GM12878 (cell line): ENCODE measurements at regions not wholly inside any gene's neighbourhood (a gene's known extent, or its start where the extent isn't known, plus 50 kb on each side); places are given as distances from the start of the nearest gene placed in this dataset.

ENCODE experiments used
- ATAC-seq: fragments of 200-7000 bp; cut with Tn5 transposase; 3 replicates; pipeline ENCODE4 v1.9.1; 2020; ENCODE audit warnings: mild to moderate bottlenecking, moderate library complexity
- BruUV-seq: library from RNA; stranded (reverse); fragments of 400-500 nt; replicated peaks from 2 replicates; lab custom pipeline; 2021; lab: Mats Ljungman, UMichigan
- CTCF ChIA-PET: fragments of 300-600 bp; sonication (Branson Sonifier 250); formaldehyde crosslinking; extraction: SDS; loops from one replicate; lab custom pipeline; 2021; ENCODE audit warnings: inconsistent platforms; lab: Yijun Ruan, JAX
- POLR2A ChIA-PET: fragments of 350-600 bp; formaldehyde crosslinking; extraction: SDS; loops from one replicate; lab custom pipeline; 2021; ENCODE audit warnings: inconsistent platforms; lab: Charles Lee
- RAD21 ChIA-PET: fragments of 300-600 bp; sonication (Branson Sonifier 250); formaldehyde crosslinking; loops from one replicate; lab custom pipeline; 2023; ENCODE audit warnings: antibody characterized with exemption; ENCODE audit not compliant: unreplicated experiment; lab: Charles Lee
- SMC1A ChIA-PET: fragments of 300-600 bp; sonication (Branson Sonifier 250); formaldehyde crosslinking; loops from one replicate; lab custom pipeline; 2023; ENCODE audit not compliant: unreplicated experiment, uncharacterized antibody; lab: Charles Lee
- DNase-seq: peaks from one replicate; pipeline ENCODE4 v3.0.0-alpha.2; 2011; ENCODE audit warnings: low read depth, low spot score
- FAIRE-seq: peaks from 3 replicates; lab custom pipeline; 2011; peaks lifted over from hg19 to GRCh38; lab: Jason Lieb, UNC
- H2AFZ ChIP-seq: 2 replicates; pipeline ENCODE4 v1.6.0; 2011; ENCODE audit warnings: low read depth, low read length, control low read depth; ENCODE audit not compliant: control insufficient read depth
- H3K27ac ChIP-seq: 2 replicates; pipeline ENCODE4 v1.5.1; 2011; ENCODE audit warnings: control low read depth; ENCODE audit not compliant: control insufficient read depth, insufficient read depth
- H3K27me3 ChIP-seq, 2 experiments: replicated peaks in 1 of 2; 2 replicates each; pipeline versions ENCODE4 v1.6.0 to v1.6.1; 2011; ENCODE audit warnings: low read length in 1 of 2; ENCODE audit not compliant: control insufficient read depth in 2 of 2, insufficient read depth in 2 of 2
- H3K36me3 ChIP-seq, 2 experiments: 2 replicates each; pipeline ENCODE4 v1.5.1; 2011; ENCODE audit warnings: low read length in 1 of 2; ENCODE audit not compliant: control insufficient read depth in 2 of 2, insufficient read depth in 2 of 2
- H3K4me1 ChIP-seq: 2 replicates; pipeline ENCODE4 v1.6.1; 2011; ENCODE audit warnings: mild to moderate bottlenecking, low read length, moderate library complexity, mixed read lengths; ENCODE audit not compliant: control insufficient read depth, insufficient read depth
- H3K4me2 ChIP-seq: 2 replicates; pipeline ENCODE4 v1.6.0; 2011; ENCODE audit warnings: control low read depth; ENCODE audit not compliant: control insufficient read depth, insufficient read depth
- H3K4me3 ChIP-seq: fragments of 200-600 bp; sonication (generic); 2 replicates; pipeline ENCODE4 v1.5.1; 2016
- H3K79me2 ChIP-seq: 2 replicates; pipeline ENCODE4 v1.6.0; 2011; ENCODE audit warnings: low read length; ENCODE audit not compliant: control insufficient read depth, insufficient read depth
- H3K9ac ChIP-seq: 2 replicates; pipeline ENCODE4 v1.8.0; 2011; ENCODE audit warnings: low read length, control low read depth, mixed read lengths; ENCODE audit not compliant: control insufficient read depth, insufficient read depth
- H3K9me3 ChIP-seq: replicated peaks from 3 replicates; pipeline ENCODE4 v1.5.1; 2011; ENCODE audit warnings: mild to moderate bottlenecking, low read length; ENCODE audit not compliant: control insufficient read depth, insufficient read depth
- H4K20me1 ChIP-seq: 2 replicates; pipeline ENCODE4 v1.6.0; 2011; ENCODE audit not compliant: control insufficient read depth, insufficient read depth
- EED ChIP-seq: sonication (generic); IDR thresholded peaks from 2 replicates; pipeline ENCODE4 v1.6.1; 2016; ENCODE audit warnings: antibody characterized with exemption, low read depth
- ESRRA ChIP-seq: IDR thresholded peaks from 2 replicates; pipeline ENCODE4 v1.6.1; 2012; ENCODE audit warnings: mild to moderate bottlenecking, low read length, improper control_type of control experiment
- GATAD2B ChIP-seq: fragments of 450-650 bp; conservative IDR thresholded peaks from 2 replicates; pipeline ENCODE4 v1.6.1; 2017; ENCODE audit warnings: low read depth, mild to moderate bottlenecking, moderate library complexity
- MAX ChIP-seq: IDR thresholded peaks from 2 replicates; pipeline ENCODE4 v1.6.1; 2012; ENCODE audit warnings: low read depth, low read length, improper control_type of control experiment
- NFIC ChIP-seq: IDR thresholded peaks from 2 replicates; pipeline ENCODE4 v1.6.1; 2012; ENCODE audit warnings: low read depth, mild to moderate bottlenecking, inconsistent platforms, low read length, moderate library complexity
- RCOR1 ChIP-seq: conservative IDR thresholded peaks from 2 replicates; pipeline ENCODE4 v1.6.1; 2012; ENCODE audit warnings: low read depth, low read length, improper control_type of control experiment
- RFX5 ChIP-seq: IDR thresholded peaks from 2 replicates; pipeline ENCODE4 v1.6.1; 2011; ENCODE audit warnings: low read depth, low read length, improper control_type of control experiment
- SKIL ChIP-seq: fragments of 450-650 bp; IDR thresholded peaks from 2 replicates; pipeline ENCODE4 v1.6.1; 2017; ENCODE audit warnings: mild to moderate bottlenecking, low read depth, inconsistent platforms; ENCODE audit not compliant: poor library complexity, severe bottlenecking
- SMARCA5 ChIP-seq: fragments of 450-650 bp; IDR thresholded peaks from 2 replicates; pipeline ENCODE4 v1.6.1; 2017; ENCODE audit warnings: mild to moderate bottlenecking
- SMC3 ChIP-seq: IDR thresholded peaks from 2 replicates; pipeline ENCODE4 v1.6.1; 2011; ENCODE audit warnings: low read length, improper control_type of control experiment, borderline replicate concordance
- USF1 ChIP-seq: IDR thresholded peaks from 2 replicates; pipeline ENCODE4 v1.6.1; 2011; ENCODE audit warnings: borderline replicate concordance, low read depth, mild to moderate bottlenecking, moderate library complexity, mixed read lengths, low read length; ENCODE audit not compliant: insufficient read depth; ENCODE audit errors: extremely low read length
- ZBTB11 ChIP-seq: fragments of 450-650 bp; formaldehyde crosslinking; IDR thresholded peaks from 2 replicates; pipeline ENCODE4 v1.5.0; 2022; ENCODE audit warnings: mild to moderate bottlenecking, missing genetic modification characterization
- ZNF384 ChIP-seq: IDR thresholded peaks from 2 replicates; pipeline ENCODE4 v1.6.1; 2012; ENCODE audit warnings: low read depth, mild to moderate bottlenecking, low read length, improper control_type of control experiment, borderline replicate concordance
- ZZZ3 ChIP-seq: IDR thresholded peaks from 2 replicates; pipeline ENCODE4 v1.6.1; 2011; ENCODE audit warnings: low read depth; ENCODE audit not compliant: control insufficient read depth, insufficient read length
- WGBS: methylation state at CpG from one replicate; pipeline ENCODE4 v1.1.6; 2016; ENCODE audit warnings: low lambda C conversion rate; ENCODE audit not compliant: insufficient replicate concordance, insufficient coverage; ENCODE audit errors: missing lambda C conversion rate; 5-methylcytosine and 5-hydroxymethylcytosine counted together
- in situ Hi-C: fragments of 300-500 bp; cut with MboI; formaldehyde crosslinking; loops from 9 replicates; pipeline ENCODE4 v1.14.3; 2018; ENCODE audit warnings: mixed read lengths
- intact Hi-C: fragments of 100-400 bp; cut with micrococcal nuclease; formaldehyde crosslinking; loops from one replicate; pipeline ENCODE4 v1.14.2; 2022; ENCODE audit not compliant: unreplicated experiment
- TF ChIP-seq, protein P1 (sequence below): IDR thresholded peaks from 2 replicates; pipeline ENCODE4 v1.6.1; 2011; ENCODE audit warnings: mild to moderate bottlenecking, low read depth, low read length, moderate library complexity; ENCODE audit not compliant: insufficient replicate concordance

- WGBS = 0% methylated on average over 1 of the region's 1 CpG
- in situ Hi-C loops = no loop called here
- ATAC-seq (no peak), FAIRE-seq (no peak), DNase-seq (no peak)
- no peaks in the 10 kb centered on the region for H4K20me1 ChIP-seq
- no peaks in the 10 kb centered on the region for H3K4me1 ChIP-seq
- RAD21 ChIA-PET = no interaction called here
- H3K4me3 ChIP-seq = no peak overlapping the region
- no peaks in the 10 kb centered on the region for H3K36me3 ChIP-seq
- H3K4me2 ChIP-seq = no peak overlapping the region
- CTCF ChIA-PET = no interaction called here
- H3K79me2 ChIP-seq = no peaks in the 10 kb centered on the region
- H3K9me3 ChIP-seq = no peaks in the 10 kb centered on the region
- SMC1A ChIA-PET = interaction anchor here (1.3 kb wide), 1 partner anchor 16 kb away, joined by 3 read pairs; no protein-coding TSS in a partner anchor
- H3K27ac ChIP-seq = no peak overlapping the region
- H3K9ac ChIP-seq = no peak overlapping the region
- POLR2A ChIA-PET = no interaction called here
- BruUV-seq = no TSS peak
- intact Hi-C loops = no loop called here
- H2AFZ ChIP-seq = no peak overlapping the region
- no peaks in the 10 kb centered on the region for H3K27me3 ChIP-seq
- TF ChIP-seq NFIC = no peak
- no peak for TF ChIP-seq GATAD2B
- TF ChIP-seq, protein P1, sequence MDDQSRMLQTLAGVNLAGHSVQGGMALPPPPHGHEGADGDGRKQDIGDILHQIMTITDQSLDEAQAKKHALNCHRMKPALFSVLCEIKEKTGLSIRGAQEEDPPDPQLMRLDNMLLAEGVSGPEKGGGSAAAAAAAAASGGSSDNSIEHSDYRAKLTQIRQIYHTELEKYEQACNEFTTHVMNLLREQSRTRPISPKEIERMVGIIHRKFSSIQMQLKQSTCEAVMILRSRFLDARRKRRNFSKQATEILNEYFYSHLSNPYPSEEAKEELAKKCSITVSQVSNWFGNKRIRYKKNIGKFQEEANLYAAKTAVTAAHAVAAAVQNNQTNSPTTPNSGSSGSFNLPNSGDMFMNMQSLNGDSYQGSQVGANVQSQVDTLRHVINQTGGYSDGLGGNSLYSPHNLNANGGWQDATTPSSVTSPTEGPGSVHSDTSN = no peak
- TF ChIP-seq RFX5 = no peak
- no peak for TF ChIP-seq USF1
- no peak for TF ChIP-seq ZZZ3
- no peak for TF ChIP-seq MAX
- no peak for TF ChIP-seq SMC3
- TF ChIP-seq ESRRA = no peak
- no peak for TF ChIP-seq SMARCA5
- no peak for TF ChIP-seq ZBTB11 (CRISPR knock-in tag)
- no peak for TF ChIP-seq RCOR1
- no peak for TF ChIP-seq SKIL
- TF ChIP-seq ZNF384 = no peak
- TF ChIP-seq EED = no peak
Observed at GRCh38 chr2:208713066-208713745, 306.6 kb downstream of the PTH2R start.
